ENCODE measurements at regions not wholly inside any gene's neighbourhood (a gene's known extent, or its start where the extent isn't known, plus 50 kb on each side); places are given as distances from the start of the nearest gene placed in this dataset.
"Not testable (repeated sequence)": the region's sequence is repeated elsewhere in the genome, so short reads cannot be mapped to it uniquely, and the experiment has no call there.

DNA sequence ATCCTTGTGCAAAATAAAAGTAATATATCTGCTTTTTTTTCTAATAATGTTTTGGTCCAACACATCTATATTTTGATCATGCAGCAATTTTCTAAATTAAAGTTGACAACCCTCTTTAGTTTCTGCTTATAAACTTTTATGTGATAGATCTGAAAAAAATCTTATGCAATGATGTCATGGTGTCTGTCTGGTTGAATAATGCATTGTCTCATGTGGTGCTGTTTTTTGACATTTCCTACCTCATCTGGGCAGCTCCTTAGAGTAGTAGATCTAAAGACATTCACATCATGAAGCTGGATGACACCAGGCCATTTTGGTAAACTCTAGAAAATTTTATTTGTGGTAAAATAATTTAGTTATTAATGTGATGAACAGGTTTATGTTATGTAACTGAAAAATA lies 106.8 kb upstream of the FN1 start:
- Mint-ChIP-seq H3K4me3 (no peak overlapping the region), H3K9me3 (no peaks in the 10 kb centered on the region), H3K4me1 (no peaks in the 10 kb centered on the region), H3K27me3 (no peaks in the 10 kb centered on the region), H3K36me3 (ENCODE audit: low read depth) (no peaks in the 10 kb centered on the region), H3K27ac (no peak overlapping the region)
- DNase-seq: no peak
- ATAC-seq: no peak

DNA sequence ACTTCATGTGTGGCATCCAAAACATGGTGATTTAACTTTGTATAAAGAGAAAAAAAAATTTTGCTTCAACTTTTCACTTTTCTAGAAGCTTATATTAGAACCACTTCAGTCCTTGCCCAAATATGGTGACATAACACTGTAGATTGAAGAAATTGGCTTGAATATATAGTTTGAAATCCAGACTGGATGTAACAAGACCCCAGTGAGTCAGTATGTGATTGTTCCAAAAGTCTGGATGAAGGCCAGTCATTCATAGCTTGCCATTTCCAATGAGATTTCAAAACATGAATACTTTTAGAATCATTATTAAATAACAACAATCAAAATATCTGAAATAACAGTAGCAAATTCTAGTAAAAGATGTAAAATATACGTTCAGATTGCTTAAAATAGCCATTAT lies 104.8 kb upstream of the FN1 start:
- no peak for DNase-seq
- H3K4me3 Mint-ChIP-seq: no peak overlapping the region
- H3K36me3 Mint-ChIP-seq (ENCODE audit: low read depth): no peaks in the 10 kb centered on the region
- H3K27ac Mint-ChIP-seq: no peak overlapping the region
- H3K27me3 Mint-ChIP-seq: no peaks in the 10 kb centered on the region
- H3K9me3 Mint-ChIP-seq: no peaks in the 10 kb centered on the region
- ATAC-seq: no peak
- H3K4me1 Mint-ChIP-seq: no peaks in the 10 kb centered on the region

DNA sequence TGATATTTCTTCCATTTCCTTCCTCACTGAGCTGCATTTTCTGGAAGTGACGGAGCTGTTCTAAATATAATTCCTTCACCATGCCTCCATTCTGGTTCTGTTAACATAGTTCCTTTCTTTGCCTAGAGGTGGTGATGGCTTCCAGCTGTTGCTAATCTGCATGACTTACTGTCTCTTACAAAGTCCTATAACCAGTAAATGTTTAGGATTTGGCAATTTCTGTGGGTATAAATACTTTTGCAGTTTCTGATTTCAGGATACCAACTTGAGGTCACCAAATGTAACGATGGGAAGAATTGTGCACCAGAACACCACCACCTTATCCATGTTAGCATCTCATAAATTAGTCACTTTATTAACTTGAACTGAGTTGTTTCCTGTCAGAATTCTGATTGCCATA lies 101.7 kb upstream of the FN1 start:
- Mint-ChIP-seq H3K4me1 (no peaks in the 10 kb centered on the region), H3K27me3 (no peaks in the 10 kb centered on the region), H3K27ac (no peak overlapping the region), H3K4me3 (no peak overlapping the region), H3K9me3 (peaks cover 7% of the 10 kb centered on the region), H3K36me3 (ENCODE audit: low read depth) (no peaks in the 10 kb centered on the region)
- DNase-seq: no peak
- no peak for ATAC-seq

DNA sequence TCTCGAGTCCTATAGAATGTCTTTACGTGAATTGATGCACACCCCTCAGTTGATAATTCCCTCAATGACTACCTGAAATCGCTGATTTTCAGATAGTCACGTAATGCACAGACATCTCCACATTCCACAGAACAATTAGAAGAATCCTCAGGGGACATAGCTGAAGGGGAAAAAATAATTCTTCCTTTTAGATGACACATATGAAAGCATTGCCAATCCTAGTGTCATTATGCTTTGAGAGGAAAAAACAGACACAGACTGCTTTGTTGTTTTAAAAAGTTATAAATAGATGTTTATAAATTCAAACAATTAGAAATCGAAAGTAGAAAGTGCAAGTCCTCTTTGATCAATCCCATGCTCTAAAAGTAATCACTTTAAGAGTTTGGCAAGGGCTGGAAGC lies 100.6 kb upstream of the FN1 start:
- Mint-ChIP-seq H3K4me3 (no peak overlapping the region), H3K9me3 (peaks cover 7% of the 10 kb centered on the region), H3K36me3 (ENCODE audit: low read depth) (no peaks in the 10 kb centered on the region), H3K4me1 (no peaks in the 10 kb centered on the region), H3K27me3 (no peaks in the 10 kb centered on the region), H3K27ac (no peak overlapping the region)
- no peak for ATAC-seq
- no peak for DNase-seq

GRCh38 chr2:215535741-215536140 lies 99.9 kb upstream of the FN1 start:
- Mint-ChIP-seq H3K4me1 (no peaks in the 10 kb centered on the region), H3K27ac (no peak overlapping the region), H3K36me3 (ENCODE audit: low read depth) (no peaks in the 10 kb centered on the region), H3K4me3 (no peak overlapping the region), H3K9me3 (peaks cover 7% of the 10 kb centered on the region), H3K27me3 (no peaks in the 10 kb centered on the region)
- ATAC-seq: no peak
- no peak for DNase-seq

DNA sequence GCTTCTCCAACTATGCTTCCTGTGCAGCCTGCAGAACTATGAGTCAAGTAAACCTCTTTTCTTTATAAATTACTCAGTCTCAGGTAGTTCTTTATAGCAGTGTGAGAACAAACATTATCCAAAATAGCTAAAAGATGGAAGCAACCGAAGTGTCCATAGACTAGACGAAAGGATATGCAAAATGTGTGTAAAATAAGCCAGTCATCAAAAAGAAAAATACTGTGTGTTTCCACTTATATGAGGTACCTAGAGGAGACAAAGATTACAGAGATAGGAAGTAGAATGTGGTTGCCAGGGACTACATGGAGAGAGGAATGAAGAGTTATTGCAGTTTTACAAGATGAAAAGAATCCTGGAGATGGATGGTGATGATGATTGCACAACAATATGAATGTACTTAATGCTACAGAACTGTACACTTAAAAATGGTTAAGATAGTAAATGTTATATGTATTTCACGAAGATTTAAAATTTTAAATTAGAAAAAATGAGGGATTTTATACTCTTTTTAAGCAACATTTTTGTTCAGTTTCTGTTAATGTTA lies 99.3 kb upstream of the FN1 start:
- DNase-seq (no peak), ATAC-seq (no peak)
- peaks cover 7% of the 10 kb centered on the region for H3K9me3 Mint-ChIP-seq
- H3K4me3 Mint-ChIP-seq: no peak overlapping the region
- H3K4me1 Mint-ChIP-seq: no peaks in the 10 kb centered on the region
- H3K27ac Mint-ChIP-seq: no peak overlapping the region
- H3K36me3 Mint-ChIP-seq (ENCODE audit: low read depth): no peaks in the 10 kb centered on the region
- H3K27me3 Mint-ChIP-seq: no peaks in the 10 kb centered on the region

DNA sequence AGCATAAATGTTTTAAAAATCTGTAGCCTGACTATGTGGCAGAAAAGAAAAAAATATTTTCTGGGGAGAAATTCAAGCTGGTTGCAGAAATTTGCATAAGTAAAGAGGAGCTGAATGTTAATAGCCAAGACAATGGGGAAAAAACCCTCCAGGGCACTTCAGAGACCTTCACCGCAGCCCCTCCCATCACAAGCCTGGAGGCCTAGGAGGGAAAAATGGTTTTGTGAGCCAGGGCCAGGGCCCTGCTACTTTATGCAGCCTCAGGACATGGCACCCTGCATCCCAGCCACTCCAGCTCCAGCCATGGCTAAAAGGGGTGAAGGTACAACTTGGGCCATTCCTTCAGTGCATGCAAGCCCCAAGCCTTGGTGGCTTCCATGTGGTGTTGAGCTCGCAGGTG lies 97.8 kb upstream of the FN1 start:
- not testable (repeated sequence) for DNase-seq; H3K4me1 Mint-ChIP-seq; H3K27me3 Mint-ChIP-seq; ATAC-seq; H3K4me3 Mint-ChIP-seq; H3K36me3 Mint-ChIP-seq (ENCODE audit: low read depth); H3K9me3 Mint-ChIP-seq; H3K27ac Mint-ChIP-seq

- Mint-ChIP-seq H3K9me3 (peaks cover 7% of the 10 kb centered on the region), H3K36me3 (ENCODE audit: low read depth) (no peaks in the 10 kb centered on the region), H3K27me3 (no peaks in the 10 kb centered on the region), H3K4me1 (no peaks in the 10 kb centered on the region), H3K4me3 (no peak overlapping the region), H3K27ac (no peak overlapping the region)
- DNase-seq: no peak
- no peak for ATAC-seq
These were observed 97.0 kb upstream of the FN1 start for GRCh38 chr2:215532844-215533243.

DNA sequence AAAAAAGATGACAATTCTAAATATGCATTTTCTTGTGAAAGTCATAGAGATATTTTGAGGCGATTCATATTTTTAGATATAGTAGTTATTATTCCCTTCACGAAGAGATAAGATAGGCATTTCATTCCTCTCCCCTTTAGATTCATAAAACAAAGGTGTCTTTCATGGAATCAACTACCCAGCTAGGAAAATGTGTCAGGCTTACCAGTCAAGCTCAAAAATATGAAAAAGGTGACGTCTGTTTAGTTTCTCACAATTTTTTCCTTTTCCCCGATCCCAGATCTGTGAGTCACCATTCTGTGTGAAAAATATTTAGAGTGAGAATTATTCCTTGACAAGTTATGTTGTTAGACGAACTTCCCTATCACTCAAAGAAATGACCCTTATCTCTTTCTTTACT lies 95.4 kb upstream of the FN1 start:
- Mint-ChIP-seq H3K27me3 (no peaks in the 10 kb centered on the region), H3K4me3 (no peak overlapping the region), H3K27ac (no peak overlapping the region), H3K9me3 (peaks cover 7% of the 10 kb centered on the region), H3K36me3 (ENCODE audit: low read depth) (no peaks in the 10 kb centered on the region), H3K4me1 (no peaks in the 10 kb centered on the region)
- DNase-seq (no peak), ATAC-seq (no peak)

GRCh38 chr2:215530191-215530968 lies 94.5 kb upstream of the FN1 start:
- H3K4me3 Mint-ChIP-seq: no peak overlapping the region
- ATAC-seq (no peak), DNase-seq (no peak)
- H3K27ac Mint-ChIP-seq: no peak overlapping the region
- H3K27me3 Mint-ChIP-seq: no peaks in the 10 kb centered on the region
- H3K36me3 Mint-ChIP-seq (ENCODE audit: low read depth): no peaks in the 10 kb centered on the region
- H3K9me3 Mint-ChIP-seq: peaks cover 7% of the 10 kb centered on the region
- H3K4me1 Mint-ChIP-seq: no peaks in the 10 kb centered on the region

DNA sequence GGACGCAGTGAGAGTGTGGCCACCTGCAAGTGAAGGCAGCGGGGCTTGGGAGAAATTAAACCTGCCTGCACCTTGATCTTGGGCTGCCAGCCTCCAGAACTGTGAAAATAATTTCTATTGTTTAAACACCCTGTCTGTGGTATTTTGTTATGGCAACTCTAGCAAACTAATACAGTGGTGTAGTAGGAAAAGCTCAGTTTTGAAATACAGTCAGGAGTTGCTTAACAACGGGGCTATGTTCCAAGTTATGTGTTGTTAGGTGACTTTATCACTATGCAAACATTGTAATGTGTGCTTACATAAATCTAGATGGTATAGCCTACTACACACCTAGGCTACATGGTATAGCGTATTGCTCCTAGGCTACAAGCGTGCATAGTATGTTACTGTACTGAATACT lies 93.4 kb upstream of the FN1 start:
- ATAC-seq: no peak
- Mint-ChIP-seq H3K4me1 (no peaks in the 10 kb centered on the region), H3K27me3 (no peaks in the 10 kb centered on the region), H3K36me3 (ENCODE audit: low read depth) (no peaks in the 10 kb centered on the region), H3K27ac (no peak overlapping the region), H3K9me3 (peaks cover 7% of the 10 kb centered on the region), H3K4me3 (no peak overlapping the region)
- DNase-seq: no peak

DNA sequence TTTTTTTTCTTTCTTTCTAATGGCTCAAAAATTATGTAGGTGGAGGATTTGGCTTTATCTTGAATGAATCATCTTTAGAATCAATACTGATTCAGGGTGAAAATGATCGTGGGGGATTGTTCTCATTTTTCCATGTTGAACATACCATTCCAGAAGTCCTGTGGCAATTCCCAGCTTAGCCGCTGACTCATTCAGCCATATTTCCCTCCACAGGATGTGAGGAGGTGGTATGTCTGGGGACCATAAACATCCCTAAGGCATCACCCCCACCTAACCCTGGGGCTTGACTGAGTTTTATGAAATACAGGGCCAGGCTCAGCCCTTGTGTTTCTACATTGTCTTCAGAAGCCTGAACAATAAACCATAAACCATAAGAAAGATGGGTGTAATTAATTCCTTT lies 92.7 kb upstream of the FN1 start:
- Mint-ChIP-seq H3K4me3 (no peak overlapping the region), H3K9me3 (peaks cover 6% of the 10 kb centered on the region), H3K27me3 (no peaks in the 10 kb centered on the region), H3K36me3 (ENCODE audit: low read depth) (no peaks in the 10 kb centered on the region), H3K4me1 (no peaks in the 10 kb centered on the region), H3K27ac (no peak overlapping the region)
- ATAC-seq: no peak
- no peak for DNase-seq

DNA sequence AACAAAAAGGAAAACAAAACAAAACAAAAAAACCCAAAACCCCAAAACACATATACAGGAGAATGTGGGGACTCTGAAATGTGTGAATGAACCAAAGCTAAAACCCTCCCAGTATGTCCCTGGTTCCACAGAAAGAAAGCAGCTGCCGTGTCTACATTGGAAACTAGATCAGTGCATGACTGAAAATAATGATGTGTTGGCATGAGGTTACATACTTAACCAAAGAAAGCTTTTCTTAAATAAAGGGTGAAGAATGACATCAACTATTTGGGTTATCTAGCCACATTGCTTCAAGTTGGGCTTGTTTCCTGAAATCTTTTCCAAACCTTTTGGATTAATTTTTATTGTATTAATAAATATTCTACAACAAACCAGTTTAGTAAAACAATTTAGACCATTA lies 91.9 kb upstream of the FN1 start:
- ATAC-seq: no peak
- Mint-ChIP-seq H3K27ac (no peak overlapping the region), H3K27me3 (no peaks in the 10 kb centered on the region), H3K4me3 (no peak overlapping the region), H3K4me1 (no peaks in the 10 kb centered on the region), H3K36me3 (ENCODE audit: low read depth) (no peaks in the 10 kb centered on the region), H3K9me3 (no peaks in the 10 kb centered on the region)
- no peak for DNase-seq

DNA sequence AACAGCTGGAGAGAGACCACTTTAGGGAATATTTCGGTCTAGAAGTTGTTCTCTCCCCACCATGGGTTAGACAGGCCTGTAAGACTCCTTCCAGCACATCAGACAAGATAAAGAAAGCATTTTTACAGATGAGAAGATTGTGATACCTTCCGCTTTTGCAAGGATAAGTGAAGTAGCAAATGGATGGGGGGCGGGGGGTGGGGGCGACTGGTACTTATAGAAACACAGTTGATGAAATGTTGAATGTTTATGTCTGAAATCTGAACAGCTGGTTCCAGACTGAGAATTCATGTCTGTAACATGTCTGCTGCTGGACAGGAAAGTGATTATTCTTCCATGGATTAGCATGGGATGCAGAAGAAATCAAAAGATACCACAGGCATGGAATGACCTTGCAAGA lies 90.5 kb upstream of the FN1 start:
- no peaks in the 10 kb centered on the region for H3K27me3 Mint-ChIP-seq
- H3K9me3 Mint-ChIP-seq: no peaks in the 10 kb centered on the region
- ATAC-seq (no peak), DNase-seq (no peak)
- H3K4me1 Mint-ChIP-seq: no peaks in the 10 kb centered on the region
- H3K4me3 Mint-ChIP-seq: no peak overlapping the region
- no peaks in the 10 kb centered on the region for H3K36me3 Mint-ChIP-seq (ENCODE audit: low read depth)
- H3K27ac Mint-ChIP-seq: no peak overlapping the region

- no peaks in the 10 kb centered on the region for H3K4me1 Mint-ChIP-seq
- H3K9me3 Mint-ChIP-seq: no peaks in the 10 kb centered on the region
- H3K36me3 Mint-ChIP-seq (ENCODE audit: low read depth): no peaks in the 10 kb centered on the region
- H3K27ac Mint-ChIP-seq: no peak overlapping the region
- H3K27me3 Mint-ChIP-seq: no peaks in the 10 kb centered on the region
- DNase-seq: no peak
- H3K4me3 Mint-ChIP-seq: no peak overlapping the region
- ATAC-seq: no peak
These were observed 86.4 kb upstream of the FN1 start for GRCh38 chr2:215522237-215522636.

DNA sequence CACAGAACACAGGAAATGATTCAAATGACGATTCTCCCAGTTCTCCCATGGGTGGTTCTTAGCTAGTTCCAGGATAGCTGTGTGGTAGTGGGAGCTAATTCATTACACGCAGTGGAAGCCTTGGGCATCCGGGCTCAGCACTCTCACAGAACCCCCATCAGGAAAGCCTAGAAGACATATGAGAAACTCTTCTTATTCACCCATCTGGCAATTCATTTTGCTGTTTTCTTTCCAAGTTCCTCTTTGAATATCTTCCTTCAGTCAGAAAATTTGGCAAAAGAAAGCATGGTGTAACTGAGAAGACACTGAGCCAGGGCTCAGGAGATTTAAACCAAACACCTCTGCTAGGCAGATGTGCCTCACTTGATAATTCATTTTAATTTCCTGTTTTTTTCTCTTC lies 85.2 kb upstream of the FN1 start:
- no peak for DNase-seq

More for the DNA sequence above, 85.2 kb upstream of the FN1 start:
- no peak overlapping the region for H3K27ac Mint-ChIP-seq
- H3K36me3 Mint-ChIP-seq (ENCODE audit: low read depth): no peaks in the 10 kb centered on the region
- H3K4me3 Mint-ChIP-seq: no peak overlapping the region
- no peak for ATAC-seq
- no peaks in the 10 kb centered on the region for H3K27me3 Mint-ChIP-seq
- no peaks in the 10 kb centered on the region for H3K9me3 Mint-ChIP-seq
- H3K4me1 Mint-ChIP-seq: no peaks in the 10 kb centered on the region
